Muscle layer of duodenum (tissue), 2 donors: ENCODE measurements at regions not wholly inside any gene's neighbourhood (a gene's known extent, or its start where the extent isn't known, plus 50 kb on each side); places are given as distances from the start of the nearest gene placed in this dataset.
"Not testable (repeated sequence)": the region's sequence is repeated elsewhere in the genome, so short reads cannot be mapped to it uniquely, and the experiment has no call there.

ENCODE experiments used
- H3K27ac ChIP-seq: one replicate; pipeline ENCODE4 v1.7.0; 2013; ENCODE audit warnings: mild to moderate bottlenecking, low read length
- H3K27me3 ChIP-seq: one replicate; pipeline ENCODE4 v1.7.0; 2013; ENCODE audit warnings: low read depth, mild to moderate bottlenecking, control low read depth, low read length
- H3K36me3 ChIP-seq, 2 donors: one replicate each; pipeline ENCODE4 v1.7.0; 2013; ENCODE audit warnings: low read length in 2 of 2, control low read depth in 1 of 2, mild to moderate bottlenecking in 1 of 2; ENCODE audit not compliant: insufficient read depth in 2 of 2, control insufficient read depth in 1 of 2
- H3K4me1 ChIP-seq, 2 donors: one replicate each; pipeline ENCODE4 v1.7.0; 2013; ENCODE audit warnings: low read length in 2 of 2, mild to moderate bottlenecking in 2 of 2, control low read depth in 1 of 2, moderate library complexity in 1 of 2; ENCODE audit not compliant: insufficient read depth in 2 of 2, control insufficient read depth in 1 of 2
- H3K4me3 ChIP-seq, 2 donors: one replicate each; pipeline ENCODE4 v1.7.0; 2013; ENCODE audit warnings: low read length in 2 of 2, low read depth in 1 of 2, mild to moderate bottlenecking in 1 of 2
- H3K9me3 ChIP-seq, 2 donors: one replicate each; pipeline ENCODE4 v1.7.0; 2013; ENCODE audit warnings: low read length in 2 of 2, control low read depth in 1 of 2, mild to moderate bottlenecking in 1 of 2; ENCODE audit not compliant: control insufficient read depth in 1 of 2
- donor health status: healthy.

DNA sequence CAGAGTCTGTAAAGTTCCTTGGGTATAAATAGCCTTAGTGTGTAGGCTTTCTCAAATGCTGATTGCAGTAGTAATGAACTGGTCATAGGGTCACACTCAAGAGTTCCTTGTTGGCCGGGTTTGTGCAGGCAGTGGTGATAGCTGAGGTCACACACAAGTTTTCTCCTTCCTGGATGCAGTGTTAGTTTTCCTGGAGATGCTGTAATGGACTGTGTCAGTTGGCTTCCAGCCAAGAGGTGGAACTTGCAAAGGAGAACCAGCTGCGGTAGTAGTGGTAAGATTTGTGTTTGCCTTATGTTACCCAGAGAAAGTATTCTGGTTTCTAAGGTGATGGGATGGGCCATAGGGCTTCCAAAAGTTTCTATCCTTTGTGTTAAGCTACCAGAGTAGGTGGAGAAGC lies 409.8 kb upstream of the FRG1 start:
- no peaks in the 10 kb centered on the region for H3K36me3 ChIP-seq
- peaks cover 6 to 17% of the 10 kb centered on the region in 2 donors for H3K9me3 ChIP-seq
- no peak overlapping the region for H3K4me3 ChIP-seq
- no peak overlapping the region for H3K27ac ChIP-seq
- H3K4me1 ChIP-seq, result no peaks in the 10 kb centered on the region
- H3K27me3 ChIP-seq, result no peaks in the 10 kb centered on the region

DNA sequence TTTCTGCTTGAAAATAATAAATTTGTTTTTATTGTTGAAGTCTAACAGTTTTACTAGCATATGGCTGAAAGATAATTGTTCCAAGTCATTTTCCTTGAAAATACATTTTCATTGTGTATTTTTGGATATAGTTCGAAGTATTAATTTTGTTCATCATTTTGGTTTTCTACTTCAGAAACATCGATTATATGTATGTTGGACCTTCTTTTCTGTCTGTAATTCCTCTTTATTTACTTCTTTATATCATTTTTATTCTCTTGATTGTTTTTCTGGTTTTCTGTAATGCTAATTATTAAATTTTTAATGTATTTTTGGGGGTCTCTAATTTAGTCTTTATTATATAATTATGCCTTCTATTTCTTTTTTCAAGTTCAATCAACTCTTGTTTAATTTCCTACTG lies 407.1 kb upstream of the FRG1 start:
- H3K27ac ChIP-seq, result no peak overlapping the region
- H3K4me1 ChIP-seq, result no peaks in the 10 kb centered on the region
- H3K9me3 ChIP-seq, result peaks cover 6 to 12% of the 10 kb centered on the region in 2 donors
- no peaks in the 10 kb centered on the region for H3K27me3 ChIP-seq
- no peaks in the 10 kb centered on the region for H3K36me3 ChIP-seq
- H3K4me3 ChIP-seq, result peak overlapping the region in 1 of 2 donors; percentile 4

- H3K27me3 ChIP-seq, result no peaks in the 10 kb centered on the region
- no peak overlapping the region for H3K27ac ChIP-seq
- H3K36me3 ChIP-seq, result no peaks in the 10 kb centered on the region
- no peak overlapping the region for H3K4me3 ChIP-seq
- H3K9me3 ChIP-seq, result no peaks in the 10 kb centered on the region
- H3K4me1 ChIP-seq, result no peaks in the 10 kb centered on the region
These were observed 393.1 kb upstream of the FRG1 start for GRCh38 chr4:189547559-189547958.

DNA sequence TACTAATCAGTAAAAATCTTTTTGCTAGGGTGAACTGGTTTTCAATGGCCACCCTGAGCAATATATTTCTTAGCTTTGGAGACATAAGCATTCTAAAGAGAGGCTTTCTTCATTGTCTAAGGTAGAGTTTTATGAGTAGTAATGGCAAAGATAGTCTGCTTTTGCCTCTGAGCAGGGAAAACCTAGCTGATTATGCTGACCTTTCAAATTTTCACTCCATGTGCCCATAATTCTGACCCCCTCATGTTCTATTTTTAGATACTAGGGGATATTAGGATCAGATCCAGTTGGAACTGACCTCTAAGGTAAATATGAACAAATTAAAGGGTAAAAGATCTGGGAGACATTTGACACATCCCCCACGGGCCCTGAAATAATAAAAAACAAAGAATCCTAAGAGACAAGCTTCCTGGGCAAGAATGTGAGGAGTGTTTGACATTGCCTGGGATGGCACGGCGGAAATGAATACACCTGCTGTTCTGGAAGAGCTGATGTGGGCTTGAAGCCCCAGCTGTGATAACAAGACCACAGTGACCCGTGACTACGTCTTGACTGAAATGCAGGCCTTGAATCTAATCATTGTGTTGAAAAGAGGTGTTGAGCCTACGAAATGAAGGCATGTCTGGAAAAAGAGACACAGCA lies 392.1 kb upstream of the FRG1 start:
- Histone ChIP-seq H3K36me3 (no peaks in the 10 kb centered on the region), H3K4me1 (no peaks in the 10 kb centered on the region), H3K27me3 (no peaks in the 10 kb centered on the region), H3K27ac (no peak overlapping the region), H3K4me3 (no peak overlapping the region), H3K9me3 (no peaks in the 10 kb centered on the region)

DNA sequence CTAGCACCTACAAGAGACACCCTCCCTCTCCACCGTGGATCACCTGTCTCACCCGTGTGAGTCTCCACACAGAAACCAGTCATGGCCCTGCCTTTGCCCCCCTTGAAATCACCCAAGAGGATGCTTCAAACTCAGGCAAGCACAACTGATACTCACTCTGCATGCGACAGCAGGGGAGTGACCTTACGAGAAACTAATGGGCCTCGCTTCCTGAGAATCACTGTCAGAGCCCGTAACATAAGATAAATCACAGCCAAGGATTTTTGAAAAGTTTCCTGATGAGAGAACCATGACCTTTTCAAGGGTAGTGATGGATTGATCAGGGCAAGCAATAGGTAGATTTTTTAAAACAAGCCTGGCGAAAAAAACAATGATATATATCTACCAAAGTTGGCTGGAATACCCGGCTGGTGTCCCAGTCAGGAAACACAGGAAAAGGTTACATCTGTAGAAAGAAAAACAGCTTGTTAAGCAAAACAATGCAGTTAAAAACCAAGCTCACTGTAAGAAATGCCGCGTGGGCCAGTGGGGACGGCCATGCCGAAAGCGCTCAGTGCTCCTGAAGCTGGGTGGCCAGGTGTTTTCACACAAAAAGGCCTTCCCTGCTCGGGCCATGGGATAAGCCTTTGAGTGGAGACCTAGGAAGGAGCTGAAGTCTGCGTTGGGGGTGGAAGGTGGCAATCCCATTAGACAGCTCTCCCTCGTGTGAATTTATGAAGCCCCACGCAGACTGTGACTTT lies 388.6 kb upstream of the FRG1 start:
- not testable (repeated sequence) for H3K4me1 ChIP-seq, H3K36me3 ChIP-seq, H3K27me3 ChIP-seq, H3K4me3 ChIP-seq, H3K27ac ChIP-seq, H3K9me3 ChIP-seq

DNA sequence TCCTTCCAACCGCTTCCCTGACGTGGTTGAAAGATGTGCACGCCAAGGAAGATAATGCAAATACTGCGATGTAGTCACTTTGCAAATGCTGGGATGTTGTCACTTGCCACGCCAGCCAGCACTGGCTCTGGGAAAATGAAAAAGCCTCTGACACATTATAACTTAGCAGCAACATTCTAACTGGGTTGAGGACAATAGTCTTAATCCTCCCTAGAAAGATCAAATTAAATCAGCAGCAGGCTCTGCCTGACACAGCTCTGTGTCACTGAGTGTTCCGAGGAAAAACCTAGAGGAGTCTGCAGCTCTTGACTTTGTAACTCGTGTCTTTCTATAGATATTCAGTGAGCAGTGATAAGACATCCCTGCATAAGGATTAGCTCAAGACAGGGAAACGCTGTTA lies 380.1 kb upstream of the FRG1 start:
- not testable (repeated sequence) for H3K4me1 ChIP-seq, H3K4me3 ChIP-seq, H3K9me3 ChIP-seq, H3K36me3 ChIP-seq, H3K27ac ChIP-seq, H3K27me3 ChIP-seq

- not testable (repeated sequence) for H3K27ac ChIP-seq, H3K36me3 ChIP-seq, H3K27me3 ChIP-seq
These were observed 376.9 kb upstream of the FRG1 start for GRCh38 chr4:189563751-189564150.

DNA sequence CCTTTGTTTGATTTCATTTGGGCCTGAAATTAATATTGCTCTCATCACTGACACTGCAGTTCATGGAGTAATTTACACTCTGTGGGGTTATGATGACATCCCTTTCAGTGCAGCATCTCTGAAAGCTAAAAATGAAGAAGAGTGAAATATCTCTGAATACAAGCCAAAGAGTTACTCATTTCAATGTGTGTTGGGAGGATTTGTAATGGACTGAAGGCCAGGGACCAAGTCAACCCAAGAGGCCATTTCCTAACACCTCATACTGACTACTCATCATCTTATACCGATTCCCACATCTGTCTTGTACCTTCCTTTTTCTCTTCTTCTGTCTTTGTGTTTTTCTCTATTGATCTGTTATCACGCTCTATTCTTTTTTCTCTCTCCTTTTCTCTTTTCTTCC lies 374.4 kb upstream of the FRG1 start:
- H3K36me3 ChIP-seq, H3K27me3 ChIP-seq, H3K4me1 ChIP-seq, H3K9me3 ChIP-seq, H3K4me3 ChIP-seq, H3K27ac ChIP-seq: not testable (repeated sequence)

More at GRCh38 chr4:189563751-189564150, 376.9 kb upstream of the FRG1 start:
- not testable (repeated sequence) for H3K4me1 ChIP-seq, H3K9me3 ChIP-seq, H3K4me3 ChIP-seq

- not testable (repeated sequence) for H3K27ac ChIP-seq, H3K4me1 ChIP-seq, H3K27me3 ChIP-seq, H3K4me3 ChIP-seq, H3K36me3 ChIP-seq, H3K9me3 ChIP-seq
These were observed 373.8 kb upstream of the FRG1 start for GRCh38 chr4:189566900-189567299.

- H3K36me3 ChIP-seq, H3K9me3 ChIP-seq, H3K4me1 ChIP-seq, H3K27ac ChIP-seq, H3K27me3 ChIP-seq, H3K4me3 ChIP-seq: not testable (repeated sequence)
These were observed 361.0 kb upstream of the FRG1 start for GRCh38 chr4:189579645-189580044.

- H3K27me3 ChIP-seq, H3K9me3 ChIP-seq, H3K27ac ChIP-seq, H3K4me1 ChIP-seq, H3K4me3 ChIP-seq, H3K36me3 ChIP-seq: not testable (repeated sequence)
These were observed 353.6 kb upstream of the FRG1 start for GRCh38 chr4:189586908-189587632.
